B cell (primary cell): ENCODE measurements at regions not wholly inside any gene's neighbourhood (a gene's known extent, or its start where the extent isn't known, plus 50 kb on each side); places are given as distances from the start of the nearest gene placed in this dataset.

Experiments used
- CTCF ChIP-seq: fragments of 200-600 bp; IDR thresholded peaks from one replicate; pipeline ENCODE4 v1.8.0; 2022; ENCODE audit warnings: antibody characterized with exemption, mild to moderate bottlenecking
- EZH2 ChIP-seq: IDR thresholded peaks from 2 replicates; pipeline ENCODE4 v1.6.1; 2012; ENCODE audit warnings: borderline replicate concordance, low read depth, mild to moderate bottlenecking, moderate library complexity, low read length; ENCODE audit not compliant: insufficient read depth, poor library complexity, severe bottlenecking

GRCh38 chr7:3117081-3117480 lies 73.4 kb upstream of the CARD11 start:
- TF ChIP-seq CTCF (no peak), EZH2 (no peak)
